NCI-H1105 (cell line): ENCODE measurements at regions not wholly inside any gene's neighbourhood (a gene's known extent, or its start where the extent isn't known, plus 50 kb on each side); places are given as distances from the start of the nearest gene placed in this dataset.

Experiments
- DNase-seq: peaks from one replicate; lab custom pipeline; 2025; lab: John Stamatoyannopoulos, UW

GRCh38 chr3:180341516-180341915 is 260.4 kb upstream of the TTC14 start:
- DNase-seq: no peak

GRCh38 chr3:180351601-180352000 is 250.4 kb upstream of the TTC14 start:
- no peak for DNase-seq

GRCh38 chr3:180352261-180352660 is 249.7 kb upstream of the TTC14 start:
- DNase-seq: no peak

- DNase-seq: no peak
Observed at GRCh38 chr3:180354214-180354613, 247.7 kb upstream of the TTC14 start.

- DNase-seq: no peak
Observed at GRCh38 chr3:180358179-180358578, 243.8 kb upstream of the TTC14 start.

GRCh38 chr3:180359061-180359952 is 242.7 kb upstream of the TTC14 start:
- DNase-seq: no peak

GRCh38 chr3:180359953-180360279 is 242.0 kb upstream of the TTC14 start:
- no peak for DNase-seq

- peak; percentile 53 for DNase-seq
Observed at GRCh38 chr3:180362081-180362480, 239.9 kb upstream of the TTC14 start.

GRCh38 chr3:180375831-180376230 is 226.1 kb upstream of the TTC14 start:
- no peak for DNase-seq

GRCh38 chr3:180378496-180378895 is 223.5 kb upstream of the TTC14 start:
- no peak for DNase-seq

GRCh38 chr3:180382638-180383180 is 219.3 kb upstream of the TTC14 start:
- DNase-seq: no peak

GRCh38 chr3:180383332-180384020 is 218.5 kb upstream of the TTC14 start:
- no peak for DNase-seq

- no peak for DNase-seq
Observed at GRCh38 chr3:180390313-180390712, 211.7 kb upstream of the TTC14 start.

GRCh38 chr3:180391001-180391400 is 211.0 kb upstream of the TTC14 start:
- DNase-seq: no peak

- DNase-seq: no peak
Observed at GRCh38 chr3:180401226-180401625, 200.7 kb upstream of the TTC14 start.

GRCh38 chr3:180402471-180403073 is 199.4 kb upstream of the TTC14 start:
- DNase-seq: no peak

- DNase-seq: no peak
Observed at GRCh38 chr3:180403156-180403555, 198.8 kb upstream of the TTC14 start.

- no peak for DNase-seq
Observed at GRCh38 chr3:180408654-180409053, 193.3 kb upstream of the TTC14 start.

GRCh38 chr3:180409170-180409569 is 192.8 kb upstream of the TTC14 start:
- no peak for DNase-seq

- no peak for DNase-seq
Observed at GRCh38 chr3:180409883-180410282, 192.1 kb upstream of the TTC14 start.

GRCh38 chr3:180414157-180414556 is 187.8 kb upstream of the TTC14 start:
- DNase-seq: no peak

- no peak for DNase-seq
Observed at GRCh38 chr3:180416111-180416594, 185.8 kb upstream of the TTC14 start.

- DNase-seq: no peak
Observed at GRCh38 chr3:180417241-180417640, 184.7 kb upstream of the TTC14 start.
